Transverse colon (tissue), 4 donors: ENCODE measurements at regions not wholly inside any gene's neighbourhood (a gene's known extent, or its start where the extent isn't known, plus 50 kb on each side); places are given as distances from the start of the nearest gene placed in this dataset.

ENCODE experiments used
- CTCF ChIP-seq, 5 experiments: fragments of 200-600 bp in 3 of 5; fragments of 450-650 bp in 2 of 5; sonication (generic) in 3 of 5; IDR thresholded peaks; 1 replicate in 2 of 5; 2 replicates in 3 of 5; pipeline ENCODE4 v1.5.1; 2016 to 2017; ENCODE audit warnings: antibody characterized with exemption in 5 of 5, inconsistent platforms in 3 of 5, mild to moderate bottlenecking in 2 of 5, moderate library complexity in 1 of 5
- EP300 ChIP-seq: sonication (generic); formaldehyde crosslinking; IDR thresholded peaks from one replicate; pipeline ENCODE4 v1.6.1; 2017; ENCODE audit warnings: antibody characterized with exemption, low read depth
- POLR2A ChIP-seq: fragments of 450-650 bp; IDR thresholded peaks from one replicate; pipeline ENCODE4 v1.6.1; 2016; ENCODE audit warnings: antibody characterized with exemption, mild to moderate bottlenecking, moderate library complexity
- POLR2AphosphoS5 ChIP-seq, 3 donors: sonication (generic); formaldehyde crosslinking; IDR thresholded peaks; one replicate each; pipeline ENCODE4 v1.6.1; 2016; ENCODE audit warnings: antibody characterized with exemption in 3 of 3

- TF ChIP-seq CTCF (IDR thresholded peaks at IDR 0.05): no peak
- no peak for TF ChIP-seq POLR2A
- no peak for TF ChIP-seq POLR2AphosphoS5 (IDR thresholded peaks at IDR 0.05)
- TF ChIP-seq EP300: no peak
These were observed 279.3 kb downstream of the TSN start for GRCh38 chr2:122034777-122035176.
